ENCODE measurements at regions not wholly inside any gene's neighbourhood (a gene's known extent, or its start where the extent isn't known, plus 50 kb on each side); places are given as distances from the start of the nearest gene placed in this dataset.

DNA sequence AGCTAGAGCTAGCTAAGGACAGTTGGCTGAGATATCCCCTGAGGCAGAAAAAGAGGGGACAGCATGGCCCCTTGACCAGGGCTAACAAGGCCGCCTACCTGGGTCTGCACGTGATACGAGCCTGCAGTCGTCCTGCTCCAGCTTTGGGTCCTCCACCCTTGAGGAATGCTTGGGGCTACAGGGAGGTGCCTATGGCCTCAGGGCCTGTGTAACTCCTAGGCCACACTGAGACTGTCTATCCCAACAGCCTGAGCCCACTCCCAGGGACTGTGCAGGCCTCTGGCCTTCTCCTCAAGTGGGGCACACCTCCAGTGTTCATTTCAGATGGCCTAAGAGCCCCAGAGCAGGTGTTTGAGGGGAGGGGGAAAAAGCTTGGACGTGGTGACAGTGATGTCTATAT, 136.7 kb upstream of the SATB2 start:
- no peaks in the 10 kb centered on the region for H3K27me3 ChIP-seq (ENCODE audit: insufficient read depth, low read length)
- H3K9ac ChIP-seq (ENCODE audit: low read depth, low read length) = no peak overlapping the region
- 73% methylated on average over 5 of the region's 5 CpGs for WGBS
- H3K27ac ChIP-seq (ENCODE audit: low read depth, low read length) = no peak overlapping the region
- no peaks in the 10 kb centered on the region for H3K36me3 ChIP-seq (ENCODE audit: insufficient read depth, low read length)
- H3K9me3 ChIP-seq (ENCODE audit: insufficient read depth, low read depth, low read length) = no peaks in the 10 kb centered on the region
- peaks cover 9% of the 10 kb centered on the region for H3K4me1 ChIP-seq (ENCODE audit: insufficient read depth, low read length)
- no peak overlapping the region for H3K4me3 ChIP-seq (ENCODE audit: low read length)

DNA sequence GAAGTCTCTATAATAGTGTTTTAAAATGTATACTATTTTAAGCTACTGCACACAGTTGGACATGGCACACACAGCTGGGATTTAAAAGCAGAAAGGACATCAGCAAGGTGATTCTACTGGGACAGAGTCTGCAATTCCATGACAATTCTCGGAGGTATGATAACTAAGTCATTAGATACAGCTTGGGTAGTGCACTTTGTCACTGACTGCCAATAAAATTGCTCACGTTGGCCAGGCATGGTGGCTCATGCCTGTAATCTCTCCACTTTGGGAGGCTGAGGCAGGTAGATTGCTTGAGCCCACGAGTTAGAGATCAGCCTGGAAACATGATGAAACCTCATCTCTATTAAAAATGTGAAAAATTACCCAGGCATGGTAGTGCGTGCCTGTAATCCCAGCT, 134.1 kb upstream of the SATB2 start:
- H3K4me3 ChIP-seq (ENCODE audit: low read length) = no peak overlapping the region
- WGBS = 92% methylated on average over 4 of the region's 4 CpGs
- no peaks in the 10 kb centered on the region for H3K36me3 ChIP-seq (ENCODE audit: insufficient read depth, low read length)
- no peaks in the 10 kb centered on the region for H3K27me3 ChIP-seq (ENCODE audit: insufficient read depth, low read length)
- H3K9ac ChIP-seq (ENCODE audit: low read depth, low read length) = no peak overlapping the region
- H3K9me3 ChIP-seq (ENCODE audit: insufficient read depth, low read depth, low read length) = no peaks in the 10 kb centered on the region
- peaks cover 16% of the 10 kb centered on the region for H3K4me1 ChIP-seq (ENCODE audit: insufficient read depth, low read length)
- H3K27ac ChIP-seq (ENCODE audit: low read depth, low read length) = no peak overlapping the region

DNA sequence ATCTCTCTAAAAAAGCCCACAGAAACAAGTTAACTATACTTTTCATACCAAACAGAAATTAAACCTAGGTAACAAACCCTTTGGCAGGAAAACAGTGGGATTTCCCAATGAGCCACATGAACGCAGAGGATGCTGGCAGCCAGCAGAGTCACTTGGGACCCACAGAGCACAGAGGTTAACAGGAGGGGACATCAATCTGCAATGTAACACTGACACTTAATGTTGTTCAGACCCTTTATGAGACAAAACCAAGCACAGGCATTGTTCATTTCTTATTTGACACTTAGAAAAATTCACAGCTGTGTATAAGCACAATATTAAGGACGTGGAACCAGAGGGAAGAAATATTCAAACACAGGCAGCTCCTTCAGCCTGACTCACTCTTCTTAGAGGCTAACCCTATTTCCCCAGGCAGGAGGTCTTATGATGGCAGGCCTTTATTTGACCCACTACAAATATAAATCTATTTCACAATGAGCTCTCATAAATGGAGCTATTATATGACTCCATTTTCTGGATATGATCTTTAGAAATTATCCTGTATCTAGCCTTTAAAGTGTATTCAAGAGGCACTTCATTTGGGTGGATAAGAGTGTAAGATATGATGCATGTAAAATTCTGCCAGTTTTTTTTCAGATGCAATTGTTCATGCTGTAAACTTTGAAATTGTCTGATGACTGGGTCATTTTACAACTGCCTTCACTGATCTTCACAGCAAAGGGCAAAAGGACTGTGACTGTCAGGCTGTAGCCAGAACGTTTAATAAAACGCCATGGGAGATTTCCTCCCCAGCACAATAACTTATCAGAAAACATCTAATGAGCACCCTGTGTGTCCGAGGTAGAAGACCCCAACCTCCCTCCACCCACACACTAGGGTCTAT, 132.8 kb upstream of the SATB2 start:
- H3K4me3 ChIP-seq (ENCODE audit: low read length) = no peak overlapping the region
- WGBS = 91% methylated on average over 4 of the region's 5 CpGs
- no peaks in the 10 kb centered on the region for H3K36me3 ChIP-seq (ENCODE audit: insufficient read depth, low read length)
- H3K9me3 ChIP-seq (ENCODE audit: insufficient read depth, low read depth, low read length) = no peaks in the 10 kb centered on the region
- no peaks in the 10 kb centered on the region for H3K27me3 ChIP-seq (ENCODE audit: insufficient read depth, low read length)
- peaks cover 18% of the 10 kb centered on the region for H3K4me1 ChIP-seq (ENCODE audit: insufficient read depth, low read length)
- H3K9ac ChIP-seq (ENCODE audit: low read depth, low read length) = no peak overlapping the region
- H3K27ac ChIP-seq (ENCODE audit: low read depth, low read length) = no peak overlapping the region

DNA sequence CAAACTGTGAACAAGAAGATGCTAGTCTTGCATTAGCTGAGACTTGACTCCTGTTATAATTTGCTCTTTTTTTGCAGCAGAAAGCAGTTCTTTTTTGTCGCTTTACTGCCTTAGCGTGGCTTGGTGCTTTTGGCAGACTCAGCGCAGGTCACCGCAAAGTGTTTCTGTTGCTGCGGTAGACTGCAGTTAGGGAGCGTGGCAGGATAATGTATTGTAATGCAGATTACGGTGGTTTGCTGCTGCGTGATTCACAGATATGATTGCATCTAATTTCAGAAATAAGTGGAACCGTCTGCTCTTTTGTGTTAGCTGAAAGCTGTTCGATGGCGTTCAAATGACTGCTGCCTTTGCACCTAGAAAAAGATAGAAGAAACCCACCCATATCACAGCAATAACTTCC, 131.6 kb upstream of the SATB2 start:
- Histone ChIP-seq H3K9me3 (ENCODE audit: insufficient read depth, low read depth, low read length) (no peaks in the 10 kb centered on the region), H3K27ac (ENCODE audit: low read depth, low read length) (no peak overlapping the region), H3K4me3 (ENCODE audit: low read length) (no peak overlapping the region), H3K4me1 (ENCODE audit: insufficient read depth, low read length) (peaks cover 20% of the 10 kb centered on the region), H3K36me3 (ENCODE audit: insufficient read depth, low read length) (no peaks in the 10 kb centered on the region), H3K27me3 (ENCODE audit: insufficient read depth, low read length) (no peaks in the 10 kb centered on the region), H3K9ac (ENCODE audit: low read depth, low read length) (no peak overlapping the region)
- 65% methylated on average over 11 of the region's 11 CpGs for WGBS

DNA sequence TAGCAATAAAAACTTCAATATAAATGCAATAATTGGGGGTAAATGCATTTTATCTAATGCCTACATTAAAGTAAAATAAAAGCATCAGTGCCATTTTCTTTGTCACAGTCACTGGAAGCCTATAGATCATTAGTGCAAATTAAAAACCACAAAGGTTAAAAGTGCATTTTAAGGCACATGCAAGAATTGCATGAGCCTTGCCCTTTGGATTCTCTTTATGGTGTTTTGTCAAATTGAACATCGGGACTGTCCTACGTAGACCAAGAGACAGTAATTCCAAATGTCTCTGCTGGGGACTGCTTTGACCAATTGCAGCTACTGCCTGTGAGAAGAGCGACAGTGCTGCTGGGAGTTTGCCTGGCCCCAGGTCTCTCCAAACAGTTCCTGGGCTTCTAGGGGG, 130.3 kb upstream of the SATB2 start:
- H3K9me3 ChIP-seq (ENCODE audit: insufficient read depth, low read depth, low read length) = no peaks in the 10 kb centered on the region
- 96% methylated on average over 3 of the region's 3 CpGs for WGBS
- no peaks in the 10 kb centered on the region for H3K27me3 ChIP-seq (ENCODE audit: insufficient read depth, low read length)
- no peak overlapping the region for H3K9ac ChIP-seq (ENCODE audit: low read depth, low read length)
- no peak overlapping the region for H3K27ac ChIP-seq (ENCODE audit: low read depth, low read length)
- H3K36me3 ChIP-seq (ENCODE audit: insufficient read depth, low read length) = no peaks in the 10 kb centered on the region
- peaks cover 20% of the 10 kb centered on the region for H3K4me1 ChIP-seq (ENCODE audit: insufficient read depth, low read length)
- H3K4me3 ChIP-seq (ENCODE audit: low read length) = no peak overlapping the region

DNA sequence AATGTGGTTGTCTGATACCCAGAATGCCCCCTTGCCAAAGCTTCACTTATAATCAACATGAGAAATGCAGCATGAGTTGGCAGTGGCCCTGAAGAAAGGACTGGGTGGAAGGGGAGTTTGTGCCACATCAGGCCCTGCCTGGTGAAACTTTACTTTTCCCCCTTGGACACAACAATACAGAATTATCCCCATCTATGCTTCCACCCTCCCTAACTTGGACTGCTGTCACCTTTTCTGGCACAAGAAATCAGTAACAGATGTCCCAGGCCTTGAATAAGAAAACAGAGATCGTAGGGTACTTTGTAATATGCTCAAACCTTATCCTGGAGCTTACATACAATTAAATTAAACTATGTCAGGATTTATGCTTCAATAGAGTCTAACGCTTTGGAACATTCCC, 128.9 kb upstream of the SATB2 start:
- Histone ChIP-seq H3K4me1 (ENCODE audit: insufficient read depth, low read length) (peaks cover 31% of the 10 kb centered on the region), H3K4me3 (ENCODE audit: low read length) (no peak overlapping the region), H3K27ac (ENCODE audit: low read depth, low read length) (no peak overlapping the region), H3K27me3 (ENCODE audit: insufficient read depth, low read length) (no peaks in the 10 kb centered on the region), H3K9ac (ENCODE audit: low read depth, low read length) (no peak overlapping the region), H3K36me3 (ENCODE audit: insufficient read depth, low read length) (no peaks in the 10 kb centered on the region), H3K9me3 (ENCODE audit: insufficient read depth, low read depth, low read length) (no peaks in the 10 kb centered on the region)
- WGBS = 100% methylated on average over 2 of the region's 2 CpGs

DNA sequence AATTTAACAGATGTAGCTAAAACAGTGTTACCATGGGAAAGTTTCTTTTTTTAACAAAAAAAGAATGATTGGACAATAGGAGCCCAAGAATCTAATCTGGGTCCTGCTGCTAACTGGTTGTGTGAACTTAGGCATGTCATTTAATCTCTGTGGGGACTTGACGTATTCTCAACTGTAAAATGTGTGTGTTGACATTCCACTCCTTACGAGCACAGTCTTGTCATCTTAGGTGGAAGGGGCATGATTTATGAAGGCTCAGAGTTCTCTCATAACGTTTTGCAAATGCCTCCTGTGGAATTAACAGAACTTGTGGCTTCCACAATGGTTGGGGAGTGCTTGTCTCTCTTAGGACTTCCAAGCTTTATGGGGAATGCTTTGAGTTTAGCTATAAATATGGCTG, 125.9 kb upstream of the SATB2 start:
- H3K4me1 ChIP-seq (ENCODE audit: insufficient read depth, low read length) = peaks cover 23% of the 10 kb centered on the region
- H3K36me3 ChIP-seq (ENCODE audit: insufficient read depth, low read length) = no peaks in the 10 kb centered on the region
- 90% methylated on average over 3 of the region's 3 CpGs for WGBS
- H3K9ac ChIP-seq (ENCODE audit: low read depth, low read length) = no peak overlapping the region
- no peaks in the 10 kb centered on the region for H3K9me3 ChIP-seq (ENCODE audit: insufficient read depth, low read depth, low read length)
- H3K4me3 ChIP-seq (ENCODE audit: low read length) = no peak overlapping the region
- H3K27me3 ChIP-seq (ENCODE audit: insufficient read depth, low read length) = no peaks in the 10 kb centered on the region
- H3K27ac ChIP-seq (ENCODE audit: low read depth, low read length) = no peak overlapping the region

DNA sequence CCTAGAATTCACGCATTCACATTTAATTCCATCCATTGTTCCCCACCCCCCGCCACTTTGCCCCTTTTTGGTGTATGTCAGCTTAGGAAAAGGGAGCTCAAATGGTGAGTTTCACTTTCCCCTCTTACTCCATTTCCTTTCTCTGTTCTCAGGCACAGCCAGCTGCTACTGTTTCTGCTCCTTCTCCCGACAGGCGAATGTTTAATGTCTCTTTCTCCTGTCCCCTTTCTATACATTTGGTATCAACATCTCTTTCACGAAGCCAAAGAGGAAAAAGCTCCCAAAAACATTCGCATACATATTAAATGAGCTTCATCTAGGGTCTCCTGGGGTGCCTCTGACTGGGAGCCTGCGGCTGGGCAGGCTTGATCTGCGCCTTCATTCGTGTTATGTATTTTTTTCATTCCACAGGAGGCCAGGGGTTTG, 124.2 kb upstream of the SATB2 start:
- no peaks in the 10 kb centered on the region for H3K9me3 ChIP-seq (ENCODE audit: insufficient read depth, low read depth, low read length)
- H3K4me1 ChIP-seq (ENCODE audit: insufficient read depth, low read length) = peaks cover 23% of the 10 kb centered on the region
- H3K36me3 ChIP-seq (ENCODE audit: insufficient read depth, low read length) = no peaks in the 10 kb centered on the region
- 17% methylated on average over 9 of the region's 9 CpGs for WGBS
- H3K27ac ChIP-seq (ENCODE audit: low read depth, low read length) = peak overlapping the region; percentile 69; the same call in 1 of the 2 replicates
- peak overlapping the region; percentile 37; the same call in 1 of the 2 replicates for H3K9ac ChIP-seq (ENCODE audit: low read depth, low read length)
- H3K4me3 ChIP-seq (ENCODE audit: low read length) = peak overlapping the region; percentile 43
- H3K27me3 ChIP-seq (ENCODE audit: insufficient read depth, low read length) = no peaks in the 10 kb centered on the region

DNA sequence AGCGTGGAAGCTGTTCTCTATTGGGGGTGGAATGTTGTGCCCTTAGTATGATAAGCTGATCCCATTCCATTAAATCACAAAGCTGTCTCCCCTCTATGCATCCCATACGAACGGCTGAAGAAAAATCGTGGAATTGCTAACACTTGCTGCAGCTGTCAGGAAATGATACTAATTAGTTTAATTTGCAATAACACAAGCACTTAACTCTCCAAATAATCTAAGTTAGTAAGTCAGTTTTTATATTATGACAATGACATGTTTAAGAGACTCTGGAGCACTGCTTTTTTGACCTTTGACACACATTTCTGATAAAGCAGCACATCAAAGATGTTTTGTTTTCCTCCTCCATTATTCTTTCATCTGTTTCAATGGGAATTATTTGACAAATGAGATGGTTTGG, 123.7 kb upstream of the SATB2 start:
- Histone ChIP-seq H3K27ac (ENCODE audit: low read depth, low read length) (no peak overlapping the region; the same call in 1 of the 2 replicates), H3K4me1 (ENCODE audit: insufficient read depth, low read length) (peaks cover 23% of the 10 kb centered on the region), H3K4me3 (ENCODE audit: low read length) (peak overlapping the region; percentile 43), H3K9ac (ENCODE audit: low read depth, low read length) (no peak overlapping the region), H3K36me3 (ENCODE audit: insufficient read depth, low read length) (no peaks in the 10 kb centered on the region), H3K9me3 (ENCODE audit: insufficient read depth, low read depth, low read length) (no peaks in the 10 kb centered on the region), H3K27me3 (ENCODE audit: insufficient read depth, low read length) (no peaks in the 10 kb centered on the region)
- WGBS = no CpG with 5 or more reads among the region's 4 CpGs

DNA sequence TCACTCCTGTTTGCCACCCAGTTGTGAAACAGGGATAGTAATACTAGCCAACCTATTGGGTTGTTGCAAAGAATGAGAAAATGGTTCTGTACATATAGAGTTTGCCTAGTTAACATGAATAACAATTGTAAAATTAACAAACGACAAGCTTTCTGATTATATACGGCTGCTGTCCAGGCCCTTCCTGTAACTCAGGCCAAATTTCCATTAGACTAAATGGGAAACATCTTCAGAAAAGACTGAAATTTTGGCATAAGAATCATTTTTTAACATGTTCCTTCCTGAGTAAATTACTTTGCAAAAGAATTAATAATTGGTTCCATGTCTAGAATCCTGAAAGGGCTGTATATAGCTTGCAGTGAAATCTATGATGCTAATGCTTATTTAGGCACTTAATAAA, 117.7 kb upstream of the SATB2 start:
- WGBS = 88% methylated on average over 2 of the region's 2 CpGs
- H3K9me3 ChIP-seq (ENCODE audit: insufficient read depth, low read depth, low read length) = no peaks in the 10 kb centered on the region
- H3K27me3 ChIP-seq (ENCODE audit: insufficient read depth, low read length) = no peaks in the 10 kb centered on the region
- no peak overlapping the region for H3K9ac ChIP-seq (ENCODE audit: low read depth, low read length)
- no peak overlapping the region for H3K4me3 ChIP-seq (ENCODE audit: low read length)
- peaks cover 6% of the 10 kb centered on the region for H3K4me1 ChIP-seq (ENCODE audit: insufficient read depth, low read length)
- no peak overlapping the region for H3K27ac ChIP-seq (ENCODE audit: low read depth, low read length)
- no peaks in the 10 kb centered on the region for H3K36me3 ChIP-seq (ENCODE audit: insufficient read depth, low read length)

DNA sequence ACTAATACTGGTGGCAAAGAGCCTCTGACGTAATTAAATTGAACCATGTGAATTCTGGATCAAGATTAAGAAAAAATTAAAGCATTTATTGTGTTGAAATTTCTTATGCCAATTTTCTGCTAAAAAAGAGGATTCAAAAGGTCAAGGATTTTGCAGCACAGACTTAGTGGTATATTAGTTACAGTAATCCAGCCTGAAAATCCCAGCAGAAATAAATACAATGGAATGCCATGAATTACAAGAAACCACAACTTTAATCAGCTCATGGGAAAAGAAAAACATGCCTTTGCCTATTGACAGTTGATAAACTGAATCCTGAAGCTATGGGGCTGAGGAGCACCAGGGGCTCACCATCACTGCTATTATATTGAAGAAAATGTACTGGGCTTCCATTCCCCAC, 114.8 kb upstream of the SATB2 start:
- no peaks in the 10 kb centered on the region for H3K9me3 ChIP-seq (ENCODE audit: insufficient read depth, low read depth, low read length)
- H3K4me1 ChIP-seq (ENCODE audit: insufficient read depth, low read length) = peaks cover 13% of the 10 kb centered on the region
- no peaks in the 10 kb centered on the region for H3K27me3 ChIP-seq (ENCODE audit: insufficient read depth, low read length)
- H3K36me3 ChIP-seq (ENCODE audit: insufficient read depth, low read length) = no peaks in the 10 kb centered on the region
- no peak overlapping the region for H3K27ac ChIP-seq (ENCODE audit: low read depth, low read length)
- H3K4me3 ChIP-seq (ENCODE audit: low read length) = no peak overlapping the region
- WGBS = 91% methylated on average over 1 of the region's 1 CpG
- H3K9ac ChIP-seq (ENCODE audit: low read depth, low read length) = no peak overlapping the region
